Activated naive CD4-positive, alpha-beta T cell treated with anti-CD3 and anti-CD28 coated beads for 36 hours (primary cell): ENCODE measurements at regions not wholly inside any gene's neighbourhood (a gene's known extent, or its start where the extent isn't known, plus 50 kb on each side); places are given as distances from the start of the nearest gene placed in this dataset.
"Not testable (repeated sequence)": the region's sequence is repeated elsewhere in the genome, so short reads cannot be mapped to it uniquely, and the experiment has no call there.

Source experiments
- CTCF ChIA-PET: fragments of 350-600 bp; sonication (Branson Sonifier 250); formaldehyde crosslinking; loops from one replicate; lab custom pipeline; 2021; ENCODE audit warnings: antibody characterized with exemption; lab: Charles Lee
- DNase-seq: peaks from one replicate; pipeline ENCODE4 v3.0.0-alpha.2; 2020
- H3K27ac Mint-ChIP-seq: one replicate; pipeline ENCODE4 v1.8.0; 2021; ENCODE audit warnings: mild to moderate bottlenecking, mixed read lengths
- H3K27me3 Mint-ChIP-seq: one replicate; pipeline ENCODE4 v1.8.0; 2021; ENCODE audit warnings: low read depth, mixed read lengths
- H3K36me3 Mint-ChIP-seq: one replicate; pipeline ENCODE4 v1.8.0; 2021; ENCODE audit warnings: low read depth, mixed read lengths
- H3K4me1 Mint-ChIP-seq: one replicate; pipeline ENCODE4 v1.8.0; 2021; ENCODE audit warnings: low read depth, mixed read lengths
- H3K4me3 Mint-ChIP-seq: one replicate; pipeline ENCODE4 v1.8.0; 2021; ENCODE audit warnings: mild to moderate bottlenecking, moderate library complexity, mixed read lengths
- H3K9me3 Mint-ChIP-seq: one replicate; pipeline ENCODE4 v1.8.0; 2021; ENCODE audit warnings: mixed read lengths
- intact Hi-C: fragments of 100-400 bp; cut with micrococcal nuclease; formaldehyde crosslinking; loops from one replicate; pipeline ENCODE4 v1.15.1; 2023

DNA sequence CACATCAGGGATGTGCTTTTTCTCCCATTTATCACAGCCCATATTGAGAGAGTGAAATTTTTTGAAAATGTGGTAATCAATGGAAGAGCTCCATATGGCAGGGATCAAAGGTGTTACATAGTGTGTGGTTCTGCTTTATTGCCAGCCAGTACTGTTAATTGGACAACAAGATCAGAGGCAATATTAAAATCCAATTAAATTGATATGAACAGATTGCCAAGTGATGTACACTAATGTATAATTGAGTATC, 338.9 kb downstream of the BCL11A start:
- Mint-ChIP-seq H3K9me3 (no peaks in the 10 kb centered on the region), H3K27me3 (no peaks in the 10 kb centered on the region), H3K36me3 (no peaks in the 10 kb centered on the region), H3K27ac (no peak overlapping the region), H3K4me3 (no peak overlapping the region), H3K4me1 (no peaks in the 10 kb centered on the region)
- CTCF ChIA-PET = no interaction called here
- no peak for DNase-seq
- intact Hi-C loops = no loop called here

DNA sequence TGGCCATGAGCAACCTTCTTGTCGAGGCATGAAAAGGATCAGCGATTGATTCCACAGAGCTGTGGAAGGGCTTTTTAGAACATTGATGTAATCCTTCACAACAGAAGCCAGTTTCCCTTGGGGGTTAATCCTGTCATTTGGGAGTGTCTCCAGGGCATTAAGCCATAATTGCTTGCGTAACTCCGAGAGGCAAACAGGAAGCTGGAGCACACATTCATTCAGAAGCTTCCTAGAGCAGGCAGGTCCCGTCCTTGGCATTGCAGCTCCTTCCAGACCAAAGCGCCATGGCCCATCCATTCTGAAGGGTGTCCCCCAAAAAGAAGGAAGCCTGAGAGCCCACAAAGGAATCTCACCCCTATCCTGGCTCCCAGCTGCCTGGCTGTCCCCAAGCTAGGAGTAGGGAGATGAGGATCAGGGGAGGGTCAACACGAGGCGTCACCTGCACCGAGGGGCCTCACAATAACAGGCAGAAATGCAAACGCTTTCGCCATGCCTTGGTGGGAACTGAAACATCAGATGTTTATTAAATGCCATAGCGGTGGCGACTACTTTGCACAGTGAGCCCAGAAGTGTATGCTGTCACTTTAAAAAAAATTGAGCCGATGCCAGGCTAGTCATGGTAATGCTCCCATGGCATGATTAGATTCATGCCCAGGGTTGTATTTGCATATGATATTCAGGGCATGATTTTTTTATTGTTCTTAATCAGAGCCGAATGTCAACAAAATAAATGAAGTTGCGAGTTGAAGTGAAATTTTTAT, 339.4 kb downstream of the BCL11A start:
- Mint-ChIP-seq H3K4me3 (no peak overlapping the region), H3K4me1 (no peaks in the 10 kb centered on the region), H3K27ac (no peak overlapping the region), H3K27me3 (no peaks in the 10 kb centered on the region), H3K9me3 (no peaks in the 10 kb centered on the region), H3K36me3 (no peaks in the 10 kb centered on the region)
- intact Hi-C loops = no loop called here
- CTCF ChIA-PET = no interaction called here
- no peak for DNase-seq

DNA sequence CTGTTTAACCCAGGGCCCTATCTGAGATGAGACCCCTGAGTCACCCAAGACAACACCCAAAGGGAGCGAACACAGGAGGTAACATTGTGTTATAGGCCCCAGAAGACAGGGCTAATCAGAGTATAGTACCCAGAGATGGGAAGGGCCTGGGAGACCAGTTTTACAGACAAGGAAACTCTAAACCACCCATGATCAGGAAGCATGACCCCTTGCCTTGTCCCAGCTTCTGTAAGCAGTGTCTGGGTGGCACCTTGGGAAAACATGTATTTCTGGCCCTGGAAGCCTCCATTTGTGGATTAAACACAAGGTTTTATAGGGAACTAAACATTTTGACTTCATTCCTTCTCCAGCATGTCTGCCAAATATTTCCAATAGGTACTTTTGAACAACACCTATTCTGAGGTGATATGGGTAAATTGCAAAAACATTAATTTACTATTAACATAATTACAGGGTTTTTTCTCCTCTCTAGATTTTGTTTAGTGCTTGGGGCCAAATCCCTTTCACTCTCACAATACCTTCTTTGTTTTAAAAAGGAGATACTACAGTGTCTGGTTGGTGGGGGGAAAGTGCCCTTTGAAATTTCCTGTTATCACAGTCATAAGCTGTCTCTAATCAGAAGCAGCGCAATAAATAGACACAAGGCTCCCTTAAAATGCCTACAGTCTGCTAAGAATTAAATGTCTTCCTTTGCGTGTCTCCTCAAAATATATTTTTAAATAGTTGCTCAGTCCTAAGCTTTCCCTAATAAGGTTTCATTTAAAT, 341.1 kb downstream of the BCL11A start:
- H3K4me1 Mint-ChIP-seq = no peaks in the 10 kb centered on the region
- intact Hi-C loops = no loop called here
- no peak for DNase-seq
- CTCF ChIA-PET = no interaction called here
- H3K9me3 Mint-ChIP-seq = no peaks in the 10 kb centered on the region
- no peaks in the 10 kb centered on the region for H3K36me3 Mint-ChIP-seq
- H3K4me3 Mint-ChIP-seq = no peak overlapping the region
- no peak overlapping the region for H3K27ac Mint-ChIP-seq
- H3K27me3 Mint-ChIP-seq = no peaks in the 10 kb centered on the region

DNA sequence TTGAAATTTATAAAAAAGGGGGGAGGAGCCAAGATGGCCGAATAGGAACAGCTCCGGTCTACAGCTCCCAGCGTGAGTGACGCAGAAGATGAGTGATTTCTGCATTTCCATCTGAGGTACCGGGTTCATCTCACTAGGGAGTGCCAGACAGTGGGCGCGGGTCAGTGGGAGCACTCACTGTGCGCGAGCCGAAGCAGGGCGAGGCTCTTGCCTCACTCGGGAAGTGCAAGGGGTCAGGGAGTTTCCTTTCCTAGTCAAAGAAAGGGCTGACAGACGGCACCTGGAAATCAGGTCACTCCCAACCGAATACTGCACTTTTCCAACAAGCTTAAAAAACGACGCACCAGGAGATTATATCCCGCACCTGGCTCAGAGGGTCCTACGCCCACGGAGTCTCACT, 364.4 kb downstream of the BCL11A start:
- H3K27ac Mint-ChIP-seq, DNase-seq, H3K27me3 Mint-ChIP-seq, intact Hi-C loops, H3K4me1 Mint-ChIP-seq, H3K9me3 Mint-ChIP-seq, H3K4me3 Mint-ChIP-seq, H3K36me3 Mint-ChIP-seq: not testable (repeated sequence)
- CTCF ChIA-PET = interaction anchor here (0.9 kb wide), 1 partner anchor 361 kb away, joined by 3 read pairs; no protein-coding TSS in a partner anchor

DNA sequence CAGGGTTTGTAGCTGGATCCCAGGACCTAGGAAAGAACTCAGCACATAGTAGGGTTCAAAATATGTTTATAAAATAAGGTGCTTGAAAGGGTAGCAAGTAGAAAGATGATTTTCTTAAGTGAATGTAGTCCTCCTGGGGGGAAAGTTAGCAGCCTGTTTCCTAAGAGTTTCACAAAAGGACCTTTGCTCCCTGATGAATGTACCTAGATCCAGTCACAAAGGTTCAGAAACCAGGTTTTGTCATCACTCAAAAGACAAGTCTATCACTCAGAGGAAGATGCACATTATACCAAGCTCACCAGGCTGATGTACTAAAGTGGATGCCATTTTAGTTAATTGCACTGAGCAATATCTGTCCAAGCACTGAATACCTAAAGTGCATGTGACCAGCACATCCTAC, 378.2 kb downstream of the BCL11A start:
- intact Hi-C loops = no loop called here
- H3K27ac Mint-ChIP-seq = no peak overlapping the region
- CTCF ChIA-PET = no interaction called here
- peaks cover 2% of the 10 kb centered on the region for H3K27me3 Mint-ChIP-seq
- no peak for DNase-seq
- no peaks in the 10 kb centered on the region for H3K4me1 Mint-ChIP-seq
- H3K4me3 Mint-ChIP-seq = no peak overlapping the region
- H3K9me3 Mint-ChIP-seq = no peaks in the 10 kb centered on the region
- no peaks in the 10 kb centered on the region for H3K36me3 Mint-ChIP-seq

DNA sequence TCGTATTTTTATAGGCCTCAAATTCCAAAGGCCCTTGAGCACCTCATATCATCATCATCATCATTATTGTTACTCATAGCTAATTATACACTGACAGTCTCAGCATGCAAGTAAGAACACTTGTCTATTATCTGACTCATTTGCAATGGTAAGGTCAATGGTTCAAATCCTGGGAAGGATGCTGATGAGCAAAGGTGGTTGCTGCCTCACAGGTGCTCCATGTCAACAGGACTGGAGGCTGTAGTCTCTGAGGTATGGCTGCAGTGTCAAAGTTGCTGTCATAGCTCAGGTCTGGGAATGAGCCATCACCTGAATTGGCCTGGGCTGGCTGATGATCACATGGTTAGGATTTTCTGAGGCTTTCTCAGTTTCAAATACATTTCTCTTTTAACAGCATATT, 379.3 kb downstream of the BCL11A start:
- intact Hi-C loops = no loop called here
- H3K4me3 Mint-ChIP-seq = no peak overlapping the region
- peaks cover 2% of the 10 kb centered on the region for H3K27me3 Mint-ChIP-seq
- CTCF ChIA-PET = no interaction called here
- no peak overlapping the region for H3K27ac Mint-ChIP-seq
- H3K9me3 Mint-ChIP-seq = no peaks in the 10 kb centered on the region
- no peak for DNase-seq
- H3K4me1 Mint-ChIP-seq = no peaks in the 10 kb centered on the region
- H3K36me3 Mint-ChIP-seq = no peaks in the 10 kb centered on the region

DNA sequence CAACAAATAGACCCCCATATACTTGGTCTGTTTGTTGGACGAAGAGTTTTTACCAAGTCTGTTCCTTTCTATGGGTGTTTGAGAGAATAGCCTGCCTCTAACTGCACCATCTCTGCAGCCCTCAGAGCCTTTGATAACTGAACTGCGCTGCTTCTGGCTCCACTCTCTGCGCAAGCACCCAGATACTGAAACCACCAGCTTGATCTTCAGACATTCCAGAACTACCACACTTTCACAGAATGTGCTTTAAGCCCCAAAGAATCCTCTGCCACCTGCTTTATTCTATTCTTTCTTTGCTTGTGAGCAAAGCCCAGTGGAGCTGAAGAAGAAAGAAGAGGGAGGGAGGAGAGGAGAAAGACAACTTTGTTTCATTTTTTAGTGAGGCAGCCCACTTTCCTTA, 380.7 kb downstream of the BCL11A start:
- CTCF ChIA-PET = interaction anchor here (0.6 kb wide), 1 partner anchor 545 kb away, joined by 3 read pairs; no protein-coding TSS in a partner anchor
- Mint-ChIP-seq H3K27me3 (peaks cover 2% of the 10 kb centered on the region), H3K4me1 (no peaks in the 10 kb centered on the region), H3K4me3 (no peak overlapping the region), H3K36me3 (no peaks in the 10 kb centered on the region), H3K9me3 (no peaks in the 10 kb centered on the region), H3K27ac (no peak overlapping the region)
- intact Hi-C loops = no loop called here
- no peak for DNase-seq

DNA sequence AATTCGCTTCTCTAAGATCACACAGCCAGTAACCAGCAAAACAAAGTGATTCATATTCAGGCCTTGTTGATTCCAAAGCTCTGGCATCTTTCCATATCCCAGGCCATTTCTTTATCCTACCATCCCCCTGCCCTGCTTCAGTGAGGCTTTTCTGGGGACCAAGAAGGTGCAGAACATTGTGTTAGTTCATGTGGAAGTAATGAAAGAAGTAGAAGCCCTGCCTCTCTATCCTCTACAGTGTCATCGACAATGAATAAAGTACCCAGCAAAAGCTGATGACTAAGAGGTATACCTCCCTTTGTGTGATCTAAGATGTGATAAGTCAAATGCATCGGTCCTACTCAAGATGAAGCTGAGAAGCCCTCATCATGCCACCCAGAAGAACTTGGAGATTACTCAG, 383.2 kb downstream of the BCL11A start:
- Mint-ChIP-seq H3K27ac (no peak overlapping the region), H3K4me3 (no peak overlapping the region), H3K27me3 (peaks cover 2% of the 10 kb centered on the region), H3K36me3 (no peaks in the 10 kb centered on the region), H3K4me1 (no peaks in the 10 kb centered on the region), H3K9me3 (no peaks in the 10 kb centered on the region)
- CTCF ChIA-PET = no interaction called here
- no peak for DNase-seq
- intact Hi-C loops = no loop called here

DNA sequence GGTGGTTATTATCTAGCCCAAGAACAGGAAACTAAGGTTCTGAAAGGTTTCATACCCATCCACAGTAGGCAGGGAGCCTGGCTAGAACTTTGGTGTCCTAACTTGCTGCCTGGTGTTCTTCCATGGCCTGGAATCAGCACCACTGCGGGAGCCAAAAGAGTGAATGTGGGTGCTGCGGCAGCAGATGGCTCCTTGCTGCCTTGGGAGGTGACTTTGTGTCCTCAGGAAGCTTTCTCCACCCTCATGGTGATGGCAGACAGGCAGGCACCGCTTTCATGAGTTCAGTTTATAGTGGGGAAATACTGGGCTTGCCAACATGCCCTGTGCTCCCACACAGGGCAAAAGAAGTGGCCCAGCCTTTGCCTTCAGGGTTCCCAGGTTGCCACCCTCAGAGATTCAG, 385.2 kb downstream of the BCL11A start:
- no peak for DNase-seq

DNA sequence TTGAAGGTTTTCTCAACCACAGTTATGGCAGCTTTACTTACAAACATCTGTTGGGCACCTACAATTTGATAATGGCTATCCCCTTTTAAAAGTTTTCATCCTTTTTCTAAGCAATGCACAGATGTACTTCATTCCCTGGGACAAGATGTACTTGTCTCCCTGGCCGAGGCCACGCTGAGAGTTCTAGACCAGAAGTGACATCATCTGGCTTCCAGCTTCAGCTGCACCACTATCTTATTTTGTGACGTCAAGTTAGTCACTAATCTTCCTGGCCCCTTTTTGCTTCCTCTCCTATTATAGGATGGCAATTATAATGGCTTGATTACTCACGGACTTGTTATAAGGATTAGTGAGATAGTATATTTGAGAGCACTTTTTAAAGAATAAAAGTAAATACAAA, 386.4 kb downstream of the BCL11A start:
- intact Hi-C loops = no loop called here
- Mint-ChIP-seq H3K27ac (no peak overlapping the region), H3K9me3 (no peaks in the 10 kb centered on the region), H3K4me3 (no peak overlapping the region), H3K27me3 (no peaks in the 10 kb centered on the region), H3K36me3 (no peaks in the 10 kb centered on the region), H3K4me1 (no peaks in the 10 kb centered on the region)
- DNase-seq = no peak
- CTCF ChIA-PET = no interaction called here

More for the DNA sequence above, 385.2 kb downstream of the BCL11A start:
- Mint-ChIP-seq H3K36me3 (no peaks in the 10 kb centered on the region), H3K4me3 (no peak overlapping the region), H3K27me3 (no peaks in the 10 kb centered on the region), H3K4me1 (no peaks in the 10 kb centered on the region), H3K27ac (no peak overlapping the region), H3K9me3 (no peaks in the 10 kb centered on the region)
- CTCF ChIA-PET = interaction anchor here (0.6 kb wide), 1 partner anchor 110 kb away, joined by 3 read pairs; no protein-coding TSS in a partner anchor
- intact Hi-C loops = no loop called here

DNA sequence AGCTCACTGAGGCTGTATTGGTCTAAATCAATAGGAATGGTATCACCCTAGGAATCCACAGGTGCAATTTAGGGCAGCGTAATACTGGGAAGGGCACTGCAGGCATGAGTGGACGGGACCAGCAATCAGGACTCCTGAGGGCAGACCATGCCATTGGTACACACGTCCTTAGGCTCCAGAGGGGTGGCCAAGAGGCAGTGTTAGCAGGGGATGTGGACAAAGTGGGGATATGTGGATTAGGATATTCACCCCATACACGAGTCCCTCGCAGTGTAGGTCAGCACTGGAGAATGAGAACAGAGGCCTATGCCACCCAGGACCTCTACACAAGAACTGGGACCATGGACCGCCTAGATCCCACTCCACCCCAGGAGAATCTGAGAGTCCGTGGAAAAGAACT, 389.8 kb downstream of the BCL11A start:
- Mint-ChIP-seq H3K9me3 (no peaks in the 10 kb centered on the region), H3K27me3 (peaks cover 2% of the 10 kb centered on the region), H3K4me3 (no peak overlapping the region), H3K36me3 (no peaks in the 10 kb centered on the region), H3K27ac (no peak overlapping the region), H3K4me1 (no peaks in the 10 kb centered on the region)
- intact Hi-C loops = no loop called here
- CTCF ChIA-PET = no interaction called here
- no peak for DNase-seq

DNA sequence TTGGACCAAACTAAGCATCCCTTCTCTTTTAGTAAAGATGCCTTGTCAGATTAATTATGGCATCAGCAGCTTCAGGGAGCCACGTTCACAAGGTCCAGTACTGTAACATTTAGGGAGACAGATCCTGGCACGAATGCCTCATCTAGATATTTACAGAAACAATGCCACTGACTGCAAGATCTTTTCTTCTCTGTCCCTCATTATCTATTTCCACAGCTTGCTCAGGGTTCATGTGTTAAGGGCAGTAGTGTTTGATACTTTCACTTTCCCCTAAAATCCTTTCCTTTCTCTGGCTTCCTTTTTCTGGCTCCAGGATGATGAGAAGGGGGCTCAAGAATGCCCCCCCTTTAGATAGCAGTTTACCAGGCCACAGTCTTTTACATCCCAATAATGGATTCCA, 393.9 kb downstream of the BCL11A start:
- Mint-ChIP-seq H3K4me1 (no peaks in the 10 kb centered on the region), H3K4me3 (no peak overlapping the region), H3K9me3 (no peaks in the 10 kb centered on the region), H3K36me3 (no peaks in the 10 kb centered on the region), H3K27me3 (peaks cover 2% of the 10 kb centered on the region), H3K27ac (no peak overlapping the region)
- CTCF ChIA-PET = no interaction called here
- no peak for DNase-seq
- intact Hi-C loops = loop anchor here (10.0 kb wide), 2 partner anchors 715 to 1135 kb away; no protein-coding TSS in a partner anchor

DNA sequence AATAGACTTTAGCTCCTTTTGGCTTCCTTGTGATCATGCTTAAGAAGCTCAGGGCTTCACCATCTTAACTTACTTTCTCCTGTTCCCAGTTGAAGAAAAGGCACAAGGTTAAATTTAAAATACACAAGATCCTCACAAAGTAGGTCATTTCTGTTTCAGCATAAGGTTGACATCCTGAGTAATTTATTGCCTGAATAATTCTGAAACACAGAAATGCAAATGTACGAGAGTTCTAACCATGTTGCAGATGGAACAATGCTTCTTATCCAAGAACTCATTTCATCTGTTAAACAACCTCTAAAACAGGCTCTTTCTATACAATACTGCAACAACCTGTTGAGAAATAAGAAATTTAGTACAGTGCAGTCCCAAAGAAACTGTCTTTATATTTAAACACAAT, 395.2 kb downstream of the BCL11A start:
- Mint-ChIP-seq H3K36me3 (no peaks in the 10 kb centered on the region), H3K9me3 (no peaks in the 10 kb centered on the region), H3K4me1 (no peaks in the 10 kb centered on the region), H3K27ac (no peak overlapping the region), H3K27me3 (peaks cover 2% of the 10 kb centered on the region), H3K4me3 (no peak overlapping the region)
- intact Hi-C loops = loop anchor here (10.0 kb wide), 2 partner anchors 713 to 1133 kb away; no protein-coding TSS in a partner anchor
- CTCF ChIA-PET = no interaction called here
- DNase-seq = no peak
